Left ventricle myocardium inferior (tissue), 1 donor: ENCODE measurements at regions not wholly inside any gene's neighbourhood (a gene's known extent, or its start where the extent isn't known, plus 50 kb on each side); places are given as distances from the start of the nearest gene placed in this dataset.

Experiments
- DNase-seq: peaks from one replicate; pipeline ENCODE4 v3.0.0-alpha.2; 2020
- H3K27ac ChIP-seq: fragments of 200-600 bp; replicated peaks from 2 replicates; pipeline ENCODE4 v1.8.0; 2021
- H3K27me3 ChIP-seq: fragments of 200-600 bp; 2 replicates; pipeline ENCODE4 v1.8.0; 2021; ENCODE audit warnings: low read depth
- H3K36me3 ChIP-seq: fragments of 200-600 bp; 2 replicates; pipeline ENCODE4 v1.8.0; 2021
- H3K4me1 ChIP-seq: fragments of 200-600 bp; 2 replicates; pipeline ENCODE4 v1.8.0; 2021
- H3K4me3 ChIP-seq: fragments of 200-600 bp; 2 replicates; pipeline ENCODE4 v1.8.0; 2021; ENCODE audit warnings: mild to moderate bottlenecking, moderate library complexity
- H3K9me3 ChIP-seq: fragments of 200-600 bp; replicated peaks from 2 replicates; pipeline ENCODE4 v1.8.0; 2021
- intact Hi-C: fragments of 100-400 bp; cut with micrococcal nuclease; formaldehyde crosslinking; loops from one replicate; pipeline ENCODE4 v1.11.0; 2022
- TF ChIP-seq, protein P1 (sequence below): fragments of 200-600 bp; IDR thresholded peaks from 2 replicates; pipeline ENCODE4 v1.8.0; 2021; ENCODE audit warnings: antibody characterized with exemption, mild to moderate bottlenecking, borderline replicate concordance
- donor health status: DM: no; HTN: yes; CAD: no; lungs with severe emphysema.

DNA sequence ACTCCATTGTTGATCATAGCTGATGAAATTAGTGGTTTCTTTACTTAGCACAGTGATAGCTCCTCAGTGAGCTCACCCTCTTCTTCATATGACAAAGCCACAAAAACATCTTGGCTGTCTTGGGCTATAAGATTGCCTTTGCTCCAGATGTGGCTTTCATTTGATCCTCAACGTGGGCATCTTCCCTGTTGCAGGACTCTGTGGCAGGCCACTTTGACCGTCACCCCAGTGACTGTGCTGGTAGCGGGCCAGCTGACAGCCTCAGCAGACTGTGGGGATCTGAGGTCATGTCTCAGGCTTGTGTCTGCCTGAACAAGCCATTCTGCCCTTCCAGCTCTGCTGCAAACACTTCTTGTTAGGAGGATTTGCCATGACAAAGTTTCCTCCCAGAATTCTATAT, 422.2 kb downstream of the NR2F1-AS1 start:
- no peak for DNase-seq
- intact Hi-C loops = no loop called here
- TF ChIP-seq, protein P1, sequence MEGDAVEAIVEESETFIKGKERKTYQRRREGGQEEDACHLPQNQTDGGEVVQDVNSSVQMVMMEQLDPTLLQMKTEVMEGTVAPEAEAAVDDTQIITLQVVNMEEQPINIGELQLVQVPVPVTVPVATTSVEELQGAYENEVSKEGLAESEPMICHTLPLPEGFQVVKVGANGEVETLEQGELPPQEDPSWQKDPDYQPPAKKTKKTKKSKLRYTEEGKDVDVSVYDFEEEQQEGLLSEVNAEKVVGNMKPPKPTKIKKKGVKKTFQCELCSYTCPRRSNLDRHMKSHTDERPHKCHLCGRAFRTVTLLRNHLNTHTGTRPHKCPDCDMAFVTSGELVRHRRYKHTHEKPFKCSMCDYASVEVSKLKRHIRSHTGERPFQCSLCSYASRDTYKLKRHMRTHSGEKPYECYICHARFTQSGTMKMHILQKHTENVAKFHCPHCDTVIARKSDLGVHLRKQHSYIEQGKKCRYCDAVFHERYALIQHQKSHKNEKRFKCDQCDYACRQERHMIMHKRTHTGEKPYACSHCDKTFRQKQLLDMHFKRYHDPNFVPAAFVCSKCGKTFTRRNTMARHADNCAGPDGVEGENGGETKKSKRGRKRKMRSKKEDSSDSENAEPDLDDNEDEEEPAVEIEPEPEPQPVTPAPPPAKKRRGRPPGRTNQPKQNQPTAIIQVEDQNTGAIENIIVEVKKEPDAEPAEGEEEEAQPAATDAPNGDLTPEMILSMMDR = no peak
- no peak overlapping the region for H3K27ac ChIP-seq
- no peaks in the 10 kb centered on the region for H3K9me3 ChIP-seq
- no peaks in the 10 kb centered on the region for H3K36me3 ChIP-seq
- no peak overlapping the region for H3K4me3 ChIP-seq
- H3K4me1 ChIP-seq = peaks cover 10% of the 10 kb centered on the region
- no peaks in the 10 kb centered on the region for H3K27me3 ChIP-seq

DNA sequence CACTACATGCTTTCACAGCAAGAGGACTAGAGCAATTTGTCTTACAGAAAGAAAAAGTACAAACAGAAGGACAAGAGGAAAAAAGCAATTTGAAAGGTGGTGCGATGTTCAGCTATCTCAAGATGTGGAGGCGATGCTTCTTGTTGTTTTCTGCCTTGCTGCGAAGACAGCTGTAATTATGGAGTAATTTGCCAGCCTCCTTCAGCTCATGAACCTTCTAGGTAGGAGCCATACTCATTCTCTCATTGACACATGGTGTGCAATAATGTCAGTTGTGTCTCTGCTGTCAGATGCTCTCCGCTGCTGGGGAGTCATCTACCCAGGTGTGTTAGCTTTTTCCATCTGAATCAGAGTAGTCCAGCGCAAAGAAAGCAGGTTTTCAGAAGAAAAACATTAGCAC, 424.5 kb downstream of the NR2F1-AS1 start:
- TF ChIP-seq, protein P1 = no peak
- H3K27ac ChIP-seq = no peak overlapping the region
- no peaks in the 10 kb centered on the region for H3K4me1 ChIP-seq
- DNase-seq = no peak
- no peak overlapping the region for H3K4me3 ChIP-seq
- intact Hi-C loops = no loop called here
- no peaks in the 10 kb centered on the region for H3K36me3 ChIP-seq
- no peaks in the 10 kb centered on the region for H3K27me3 ChIP-seq
- no peaks in the 10 kb centered on the region for H3K9me3 ChIP-seq

- Histone ChIP-seq H3K27me3 (no peaks in the 10 kb centered on the region), H3K4me3 (no peak overlapping the region), H3K9me3 (no peaks in the 10 kb centered on the region), H3K36me3 (no peaks in the 10 kb centered on the region), H3K27ac (no peak overlapping the region), H3K4me1 (no peaks in the 10 kb centered on the region)
- intact Hi-C loops = no loop called here
- DNase-seq = no peak
- TF ChIP-seq, protein P1 = no peak
Observed at GRCh38 chr5:93154535-93154934, 426.5 kb downstream of the NR2F1-AS1 start.

DNA sequence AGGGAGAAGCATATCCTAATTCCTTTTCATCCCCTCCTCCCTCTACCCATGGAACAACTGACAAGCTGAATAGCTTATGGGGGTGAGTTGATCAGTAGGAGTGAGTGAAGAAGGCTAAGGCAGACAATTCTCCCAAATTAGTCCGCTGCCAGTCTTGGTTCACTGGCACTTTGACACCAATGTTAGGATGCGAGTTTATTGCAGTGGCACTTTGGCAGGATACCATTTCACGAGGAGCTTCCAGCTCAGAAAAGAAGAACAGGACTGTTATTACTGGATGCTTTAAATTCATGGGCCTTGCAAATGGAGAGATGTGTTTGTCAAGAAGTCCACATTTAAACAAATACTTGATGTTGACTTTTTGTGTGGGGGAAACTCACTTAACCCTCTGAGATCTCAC, 427.6 kb downstream of the NR2F1-AS1 start:
- TF ChIP-seq, protein P1 = no peak
- Histone ChIP-seq H3K9me3 (no peaks in the 10 kb centered on the region), H3K27ac (no peak overlapping the region), H3K27me3 (no peaks in the 10 kb centered on the region), H3K36me3 (no peaks in the 10 kb centered on the region), H3K4me1 (no peaks in the 10 kb centered on the region), H3K4me3 (no peak overlapping the region)
- no peak for DNase-seq
- intact Hi-C loops = no loop called here

DNA sequence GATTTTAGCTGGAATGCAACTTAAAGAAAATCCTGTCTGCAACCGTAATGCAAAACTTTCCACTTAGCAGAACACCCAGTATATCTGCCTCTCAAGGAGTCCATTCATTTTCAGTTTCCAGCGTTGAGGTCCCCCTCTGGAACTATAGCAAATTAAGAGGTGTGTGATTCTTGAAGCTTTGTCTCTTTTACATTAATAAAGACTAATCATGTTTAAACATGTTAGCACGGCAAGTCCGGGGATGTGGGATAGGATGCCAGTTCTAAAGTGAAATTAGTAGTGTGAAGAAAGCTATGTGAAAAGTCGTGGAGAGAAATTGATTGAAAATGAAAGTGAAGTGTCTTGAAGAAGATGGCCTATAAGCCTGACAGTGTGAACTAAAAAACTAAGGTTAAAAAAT, 429.1 kb downstream of the NR2F1-AS1 start:
- Histone ChIP-seq H3K27ac (no peak overlapping the region), H3K36me3 (no peaks in the 10 kb centered on the region), H3K27me3 (no peaks in the 10 kb centered on the region), H3K9me3 (no peaks in the 10 kb centered on the region), H3K4me1 (no peaks in the 10 kb centered on the region), H3K4me3 (no peak overlapping the region)
- intact Hi-C loops = no loop called here
- no peak for DNase-seq
- TF ChIP-seq, protein P1 = no peak

GRCh38 chr5:93151121-93151520, 429.9 kb downstream of the NR2F1-AS1 start:
- DNase-seq = no peak
- Histone ChIP-seq H3K4me1 (no peaks in the 10 kb centered on the region), H3K27me3 (no peaks in the 10 kb centered on the region), H3K9me3 (no peaks in the 10 kb centered on the region), H3K4me3 (no peak overlapping the region), H3K36me3 (no peaks in the 10 kb centered on the region), H3K27ac (no peak overlapping the region)
- TF ChIP-seq, protein P1 = no peak
- intact Hi-C loops = no loop called here
